ENCODE measurements at regions not wholly inside any gene's neighbourhood (a gene's known extent, or its start where the extent isn't known, plus 50 kb on each side); places are given as distances from the start of the nearest gene placed in this dataset.

DNA sequence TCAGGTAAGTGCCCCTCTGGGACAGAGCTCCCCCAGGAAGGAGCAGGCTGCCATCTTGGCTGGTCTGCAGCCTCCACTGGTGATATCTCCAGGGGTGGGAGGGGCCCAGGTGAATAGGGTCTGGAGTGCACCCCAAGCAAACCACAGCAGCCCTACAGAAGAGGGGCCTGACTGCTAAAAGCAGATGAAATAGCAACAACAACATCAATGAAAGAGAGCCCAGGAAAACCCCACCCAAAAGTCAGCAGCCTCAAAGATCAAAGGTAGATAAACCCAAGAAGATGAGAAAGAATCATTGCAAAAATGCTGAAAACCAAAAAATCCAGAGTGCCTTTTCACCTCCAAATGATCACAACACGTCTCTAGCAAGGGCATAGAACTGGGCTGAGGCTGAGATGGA is 92.5 kb upstream of the PAGE3 start:
- ATAC-seq (ENCODE audit: low read depth) (no peak), DNase-seq (no peak)
- ChIA-PET CTCF (no interaction called here), POLR2A (no interaction called here)
- Histone ChIP-seq H3K36me3 (replicated peaks in 1 of 2; ENCODE audit: control extremely low read depth in 1 of 2, control insufficient read depth in 1 of 2, extremely low read depth in 1 of 2, insufficient read depth in 2 of 2, low read length in 1 of 2) (no peaks in the 10 kb centered on the region), H3K27ac (ENCODE audit: low read length in 2 of 2) (no peak overlapping the region), H3K27me3 (replicated peaks in 1 of 4; ENCODE audit: control extremely low read depth in 1 of 4, control insufficient read depth in 3 of 4, insufficient read depth in 4 of 4, low read length in 3 of 4) (no peaks in the 10 kb centered on the region), H3K79me2 (ENCODE audit: control insufficient read depth, insufficient read depth, low read length) (no peaks in the 10 kb centered on the region), H3K9me3 (ENCODE audit: control extremely low read depth in 1 of 3, control insufficient read depth in 2 of 3, insufficient read depth in 1 of 3, low read length in 2 of 3) (peaks cover 0 to 3% (median 0%) of the 10 kb centered on the region in 3 donors), H3K4me2 (replicated peaks; ENCODE audit: low read depth, low read length, poor library complexity, severe bottlenecking) (no peak overlapping the region), H3K4me3 (ENCODE audit: control extremely low read depth in 1 of 5, extremely low read depth in 1 of 5, insufficient read depth in 1 of 5, low read depth in 2 of 5, low read length in 4 of 5) (no peak overlapping the region), H4K20me1 (ENCODE audit: control insufficient read depth, insufficient read depth, low read length, poor library complexity, severe bottlenecking) (no peaks in the 10 kb centered on the region), H3K4me1 (ENCODE audit: control insufficient read depth in 2 of 2, insufficient read depth in 2 of 2, low read length in 2 of 2) (no peaks in the 10 kb centered on the region), H2AFZ (ENCODE audit: insufficient read depth, low read depth, low read length, poor library complexity, severe bottlenecking) (no peak overlapping the region), H3K9ac (ENCODE audit: low read length) (no peak overlapping the region)
- Mint-ChIP-seq H3K4me3 (no peak overlapping the region), H3K27ac (no peak overlapping the region), H3K9me3 (ENCODE audit: insufficient read depth) (no peaks in the 10 kb centered on the region), H3K27me3 (peaks cover 9% of the 10 kb centered on the region), H3K4me1 (no peaks in the 10 kb centered on the region)
- intact Hi-C loops (cut with micrococcal nuclease), result no loop called here
- no CpG with 5 or more reads among the region's 1 CpG for WGBS (ENCODE audit: insufficient coverage)
- TF ChIP-seq, protein P1, sequence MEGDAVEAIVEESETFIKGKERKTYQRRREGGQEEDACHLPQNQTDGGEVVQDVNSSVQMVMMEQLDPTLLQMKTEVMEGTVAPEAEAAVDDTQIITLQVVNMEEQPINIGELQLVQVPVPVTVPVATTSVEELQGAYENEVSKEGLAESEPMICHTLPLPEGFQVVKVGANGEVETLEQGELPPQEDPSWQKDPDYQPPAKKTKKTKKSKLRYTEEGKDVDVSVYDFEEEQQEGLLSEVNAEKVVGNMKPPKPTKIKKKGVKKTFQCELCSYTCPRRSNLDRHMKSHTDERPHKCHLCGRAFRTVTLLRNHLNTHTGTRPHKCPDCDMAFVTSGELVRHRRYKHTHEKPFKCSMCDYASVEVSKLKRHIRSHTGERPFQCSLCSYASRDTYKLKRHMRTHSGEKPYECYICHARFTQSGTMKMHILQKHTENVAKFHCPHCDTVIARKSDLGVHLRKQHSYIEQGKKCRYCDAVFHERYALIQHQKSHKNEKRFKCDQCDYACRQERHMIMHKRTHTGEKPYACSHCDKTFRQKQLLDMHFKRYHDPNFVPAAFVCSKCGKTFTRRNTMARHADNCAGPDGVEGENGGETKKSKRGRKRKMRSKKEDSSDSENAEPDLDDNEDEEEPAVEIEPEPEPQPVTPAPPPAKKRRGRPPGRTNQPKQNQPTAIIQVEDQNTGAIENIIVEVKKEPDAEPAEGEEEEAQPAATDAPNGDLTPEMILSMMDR (IDR thresholded peaks at IDR 0.05), result no peak
- no peak for TF ChIP-seq EZH2 (IDR thresholded peaks at IDR 0.05; ENCODE audit: borderline replicate concordance, insufficient read depth, low read depth, low read length, poor library complexity, severe bottlenecking)

DNA sequence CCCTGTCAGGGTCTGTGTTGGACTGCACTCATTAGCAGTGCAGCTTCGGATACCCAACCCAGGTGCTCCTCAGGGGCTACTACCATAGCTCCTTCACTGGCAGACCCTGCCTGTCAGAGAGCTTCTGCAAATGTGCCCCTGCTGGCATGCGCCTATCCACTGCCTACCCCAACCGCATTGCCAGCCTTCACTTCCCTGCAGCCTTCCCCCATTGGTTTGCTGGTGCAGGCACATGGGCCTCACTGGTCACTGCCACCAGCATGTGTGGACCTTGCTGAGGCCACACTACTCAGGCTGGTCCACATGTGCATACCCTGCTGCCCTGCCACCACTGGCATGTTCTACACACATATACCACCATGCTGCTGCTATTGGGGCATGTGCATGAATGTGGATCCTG is 72.5 kb upstream of the MAGEH1 start:
- no peaks in the 10 kb centered on the region for H3K9me3 ChIP-seq (ENCODE audit: control extremely low read depth in 1 of 3, control insufficient read depth in 2 of 3, insufficient read depth in 1 of 3, low read length in 2 of 3)
- H3K9ac ChIP-seq (ENCODE audit: low read length), result no peak overlapping the region
- ATAC-seq (ENCODE audit: low read depth) (no peak), DNase-seq (no peak)
- H3K27ac ChIP-seq (ENCODE audit: low read length in 2 of 2), result no peak overlapping the region
- H2AFZ ChIP-seq (ENCODE audit: insufficient read depth, low read depth, low read length, poor library complexity, severe bottlenecking), result no peak overlapping the region
- intact Hi-C loops (cut with micrococcal nuclease), result no loop called here
- no peak overlapping the region for H3K4me3 Mint-ChIP-seq
- CTCF ChIA-PET, result no interaction called here
- H3K4me2 ChIP-seq (replicated peaks; ENCODE audit: low read depth, low read length, poor library complexity, severe bottlenecking), result no peak overlapping the region
- H3K27me3 ChIP-seq (replicated peaks in 1 of 4; ENCODE audit: control extremely low read depth in 1 of 4, control insufficient read depth in 3 of 4, insufficient read depth in 4 of 4, low read length in 3 of 4), result no peaks in the 10 kb centered on the region
- H3K79me2 ChIP-seq (ENCODE audit: control insufficient read depth, insufficient read depth, low read length), result no peaks in the 10 kb centered on the region
- no peaks in the 10 kb centered on the region for H3K4me1 Mint-ChIP-seq
- H3K9me3 Mint-ChIP-seq (ENCODE audit: insufficient read depth), result no peaks in the 10 kb centered on the region
- no peak for TF ChIP-seq EZH2 (IDR thresholded peaks at IDR 0.05; ENCODE audit: borderline replicate concordance, insufficient read depth, low read depth, low read length, poor library complexity, severe bottlenecking)
- TF ChIP-seq, protein P1 (IDR thresholded peaks at IDR 0.05), result no peak
- H3K4me3 ChIP-seq (ENCODE audit: control extremely low read depth in 1 of 5, extremely low read depth in 1 of 5, insufficient read depth in 1 of 5, low read depth in 2 of 5, low read length in 4 of 5), result no peak overlapping the region
- H3K27ac Mint-ChIP-seq, result no peak overlapping the region
- no peaks in the 10 kb centered on the region for H4K20me1 ChIP-seq (ENCODE audit: control insufficient read depth, insufficient read depth, low read length, poor library complexity, severe bottlenecking)
- POLR2A ChIA-PET, result no interaction called here
- no peaks in the 10 kb centered on the region for H3K36me3 ChIP-seq (replicated peaks in 1 of 2; ENCODE audit: control extremely low read depth in 1 of 2, control insufficient read depth in 1 of 2, extremely low read depth in 1 of 2, insufficient read depth in 2 of 2, low read length in 1 of 2)
- peaks cover 3% of the 10 kb centered on the region for H3K27me3 Mint-ChIP-seq
- WGBS (ENCODE audit: insufficient coverage), result 100% methylated on average over 3 of the region's 3 CpGs
- H3K4me1 ChIP-seq (ENCODE audit: control insufficient read depth in 2 of 2, insufficient read depth in 2 of 2, low read length in 2 of 2), result no peaks in the 10 kb centered on the region

All from B cell (primary cell).